Body of pancreas (tissue), 4 donors: ENCODE measurements at regions not wholly inside any gene's neighbourhood (a gene's known extent, or its start where the extent isn't known, plus 50 kb on each side); places are given as distances from the start of the nearest gene placed in this dataset.
"Not testable (repeated sequence)": the region's sequence is repeated elsewhere in the genome, so short reads cannot be mapped to it uniquely, and the experiment has no call there.

Experiments
- CTCF ChIP-seq, 7 experiments: fragments of 450-650 bp in 4 of 7; fragments of 200-600 bp in 3 of 7; sonication (generic) in 3 of 7; IDR thresholded peaks; one replicate each; pipeline ENCODE4 v1.5.1; 2016 to 2019; ENCODE audit warnings: antibody characterized with exemption in 7 of 7
- POLR2A ChIP-seq, 3 donors: fragments of 450-650 bp; IDR thresholded peaks; one replicate each; pipeline ENCODE4 v1.6.1; 2016; ENCODE audit warnings: antibody characterized with exemption in 3 of 3, mild to moderate bottlenecking in 2 of 3

- not testable (repeated sequence) for TF ChIP-seq CTCF, POLR2A (IDR thresholded peaks at IDR 0.05)
Observed at GRCh38 chr2:37755961-37756559, 84.6 kb upstream of the CDC42EP3 start.
